ENCODE measurements at regions not wholly inside any gene's neighbourhood (a gene's known extent, or its start where the extent isn't known, plus 50 kb on each side); places are given as distances from the start of the nearest gene placed in this dataset.

DNA sequence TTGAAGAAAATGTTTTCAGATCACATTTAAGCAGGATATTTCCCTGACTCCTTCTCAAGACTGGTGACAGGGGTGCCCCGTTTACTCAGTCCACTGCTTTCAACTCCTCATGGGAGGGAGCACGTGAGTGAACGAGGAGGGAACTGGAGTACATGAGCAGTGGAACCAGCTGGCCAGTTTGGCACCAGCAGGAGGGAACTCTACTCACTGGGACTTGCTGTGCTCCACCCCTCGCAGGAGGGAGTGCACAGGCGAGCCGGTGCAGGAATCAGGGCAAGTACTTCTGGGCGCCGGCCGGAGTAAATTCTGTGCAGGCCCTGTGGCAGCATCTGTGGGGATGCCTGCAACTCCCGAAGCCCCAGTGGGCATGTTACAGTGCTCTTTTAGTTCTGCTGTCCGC lies 1941.1 kb upstream of the C9orf72 start:
- no peaks in the 10 kb centered on the region for H3K36me3 ChIP-seq (ENCODE audit: control insufficient read depth in 2 of 2, extremely low read depth in 1 of 2, insufficient read depth in 2 of 2, low read length in 2 of 2)
- TF ChIP-seq, protein P1, sequence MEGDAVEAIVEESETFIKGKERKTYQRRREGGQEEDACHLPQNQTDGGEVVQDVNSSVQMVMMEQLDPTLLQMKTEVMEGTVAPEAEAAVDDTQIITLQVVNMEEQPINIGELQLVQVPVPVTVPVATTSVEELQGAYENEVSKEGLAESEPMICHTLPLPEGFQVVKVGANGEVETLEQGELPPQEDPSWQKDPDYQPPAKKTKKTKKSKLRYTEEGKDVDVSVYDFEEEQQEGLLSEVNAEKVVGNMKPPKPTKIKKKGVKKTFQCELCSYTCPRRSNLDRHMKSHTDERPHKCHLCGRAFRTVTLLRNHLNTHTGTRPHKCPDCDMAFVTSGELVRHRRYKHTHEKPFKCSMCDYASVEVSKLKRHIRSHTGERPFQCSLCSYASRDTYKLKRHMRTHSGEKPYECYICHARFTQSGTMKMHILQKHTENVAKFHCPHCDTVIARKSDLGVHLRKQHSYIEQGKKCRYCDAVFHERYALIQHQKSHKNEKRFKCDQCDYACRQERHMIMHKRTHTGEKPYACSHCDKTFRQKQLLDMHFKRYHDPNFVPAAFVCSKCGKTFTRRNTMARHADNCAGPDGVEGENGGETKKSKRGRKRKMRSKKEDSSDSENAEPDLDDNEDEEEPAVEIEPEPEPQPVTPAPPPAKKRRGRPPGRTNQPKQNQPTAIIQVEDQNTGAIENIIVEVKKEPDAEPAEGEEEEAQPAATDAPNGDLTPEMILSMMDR (optimal IDR thresholded peaks at IDR 0.05 in 1 of 3, IDR thresholded peaks at IDR 0.05 in 1 of 3, conservative IDR thresholded peaks at IDR 0.05 in 1 of 3; ENCODE audit: extremely low read depth in 1 of 3, insufficient read depth in 2 of 3, low read length in 3 of 3) = no peak
- no peak for TF ChIP-seq EZH2 (IDR thresholded peaks at IDR 0.05; ENCODE audit: low read length)
- H3K4me3 ChIP-seq (ENCODE audit: control insufficient read depth in 2 of 3, extremely low read depth in 1 of 3, insufficient read depth in 2 of 3, low read depth in 1 of 3, low read length in 3 of 3) = no peak overlapping the region
- H3K79me2 ChIP-seq (ENCODE audit: control insufficient read depth, insufficient read depth, low read length) = no peaks in the 10 kb centered on the region
- no peak for DNase-seq (ENCODE audit: low read depth, low spot score)
- FAIRE-seq = no peak
- H3K4me1 ChIP-seq (ENCODE audit: control insufficient read depth, extremely low read depth, insufficient read depth, low read length) = no peaks in the 10 kb centered on the region
- dilution Hi-C loops (cut with MboI; ENCODE audit: extremely low pct_ligation_motif_present, low sequenced_read_pairs) = no loop called here
- no peak overlapping the region for H3K4me2 ChIP-seq (ENCODE audit: control insufficient read depth, extremely low read depth, insufficient read depth, low read depth, low read length)
- no peaks in the 10 kb centered on the region for H4K20me1 ChIP-seq (ENCODE audit: control insufficient read depth, extremely low read depth, insufficient read depth, low read length)
- no peak overlapping the region for H3K9ac ChIP-seq (ENCODE audit: control insufficient read depth, extremely low read depth, insufficient read depth, low read length)
- H3K27ac ChIP-seq (ENCODE audit: control insufficient read depth, insufficient read depth, low read length) = no peak overlapping the region
- no peaks in the 10 kb centered on the region for H3K27me3 ChIP-seq (ENCODE audit: control insufficient read depth, extremely low read depth, insufficient read depth, low read length)
- H3K9me3 ChIP-seq (ENCODE audit: control insufficient read depth, low read depth, low read length) = no peaks in the 10 kb centered on the region
- H2AFZ ChIP-seq (ENCODE audit: control insufficient read depth, low read length) = peak overlapping the region; percentile 43
- H3K9me1 ChIP-seq (ENCODE audit: control insufficient read depth, extremely low read depth, insufficient read depth, low read length) = no peaks in the 10 kb centered on the region

GRCh38 chr9:29514862-29515261 lies 1941.6 kb upstream of the C9orf72 start:
- dilution Hi-C loops (cut with MboI; ENCODE audit: extremely low pct_ligation_motif_present, low sequenced_read_pairs) = no loop called here
- TF ChIP-seq EZH2 (IDR thresholded peaks at IDR 0.05; ENCODE audit: low read length) = no peak
- TF ChIP-seq, protein P1 (optimal IDR thresholded peaks at IDR 0.05 in 1 of 3, IDR thresholded peaks at IDR 0.05 in 1 of 3, conservative IDR thresholded peaks at IDR 0.05 in 1 of 3; ENCODE audit: extremely low read depth in 1 of 3, insufficient read depth in 2 of 3, low read length in 3 of 3) = no peak
- FAIRE-seq (no peak), DNase-seq (ENCODE audit: low read depth, low spot score) (no peak)
- no peak overlapping the region for H3K27ac ChIP-seq (ENCODE audit: control insufficient read depth, insufficient read depth, low read length)
- no peaks in the 10 kb centered on the region for H4K20me1 ChIP-seq (ENCODE audit: control insufficient read depth, extremely low read depth, insufficient read depth, low read length)
- no peaks in the 10 kb centered on the region for H3K9me3 ChIP-seq (ENCODE audit: control insufficient read depth, low read depth, low read length)
- H3K79me2 ChIP-seq (ENCODE audit: control insufficient read depth, insufficient read depth, low read length) = no peaks in the 10 kb centered on the region
- no peaks in the 10 kb centered on the region for H3K4me1 ChIP-seq (ENCODE audit: control insufficient read depth, extremely low read depth, insufficient read depth, low read length)
- no peaks in the 10 kb centered on the region for H3K27me3 ChIP-seq (ENCODE audit: control insufficient read depth, extremely low read depth, insufficient read depth, low read length)
- no peaks in the 10 kb centered on the region for H3K36me3 ChIP-seq (ENCODE audit: control insufficient read depth in 2 of 2, extremely low read depth in 1 of 2, insufficient read depth in 2 of 2, low read length in 2 of 2)
- no peak overlapping the region for H3K4me2 ChIP-seq (ENCODE audit: control insufficient read depth, extremely low read depth, insufficient read depth, low read depth, low read length)
- H3K9me1 ChIP-seq (ENCODE audit: control insufficient read depth, extremely low read depth, insufficient read depth, low read length) = no peaks in the 10 kb centered on the region
- no peak overlapping the region for H3K4me3 ChIP-seq (ENCODE audit: control insufficient read depth in 2 of 3, extremely low read depth in 1 of 3, insufficient read depth in 2 of 3, low read depth in 1 of 3, low read length in 3 of 3)
- H2AFZ ChIP-seq (ENCODE audit: control insufficient read depth, low read length) = no peak overlapping the region
- H3K9ac ChIP-seq (ENCODE audit: control insufficient read depth, extremely low read depth, insufficient read depth, low read length) = no peak overlapping the region

Measured in keratinocyte (primary cell).